ENCODE measurements at regions not wholly inside any gene's neighbourhood (a gene's known extent, or its start where the extent isn't known, plus 50 kb on each side); places are given as distances from the start of the nearest gene placed in this dataset.
"Not testable (repeated sequence)": the region's sequence is repeated elsewhere in the genome, so short reads cannot be mapped to it uniquely, and the experiment has no call there.

GRCh38 chr5:18720002-18720401 lies 1085.7 kb downstream of the TAF11L14 start:
- DNase-seq (ENCODE audit: low spot score) = no peak

GRCh38 chr5:18732556-18733479 lies 1098.6 kb downstream of the TAF11L14 start:
- no peak for DNase-seq (ENCODE audit: low spot score)

GRCh38 chr5:18736051-18736398 lies 1101.8 kb downstream of the TAF11L14 start:
- no peak for DNase-seq (ENCODE audit: low spot score)

- not testable (repeated sequence) for DNase-seq (ENCODE audit: low spot score)
Observed at GRCh38 chr5:18736736-18737135, 1102.5 kb downstream of the TAF11L14 start.

DNA sequence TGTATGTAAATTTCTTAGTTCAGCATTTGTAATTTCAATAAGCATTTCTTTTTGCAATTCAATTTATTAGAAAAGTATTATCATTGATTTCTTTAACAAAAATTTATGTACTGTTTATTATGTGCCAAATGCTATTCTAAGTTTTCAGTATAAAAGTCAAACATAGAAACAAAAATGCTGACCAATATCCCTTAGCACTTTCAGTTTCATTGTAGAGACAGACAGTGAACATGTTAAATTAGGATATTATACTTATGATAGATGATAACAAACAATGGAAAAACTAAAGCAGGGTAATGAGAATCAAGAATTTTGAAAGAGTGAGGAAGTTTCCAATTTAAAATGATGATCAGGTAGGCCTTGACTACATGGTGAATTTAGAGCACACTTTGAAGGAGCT lies 1106.0 kb downstream of the TAF11L14 start:
- no peak for DNase-seq (ENCODE audit: low spot score)

DNA sequence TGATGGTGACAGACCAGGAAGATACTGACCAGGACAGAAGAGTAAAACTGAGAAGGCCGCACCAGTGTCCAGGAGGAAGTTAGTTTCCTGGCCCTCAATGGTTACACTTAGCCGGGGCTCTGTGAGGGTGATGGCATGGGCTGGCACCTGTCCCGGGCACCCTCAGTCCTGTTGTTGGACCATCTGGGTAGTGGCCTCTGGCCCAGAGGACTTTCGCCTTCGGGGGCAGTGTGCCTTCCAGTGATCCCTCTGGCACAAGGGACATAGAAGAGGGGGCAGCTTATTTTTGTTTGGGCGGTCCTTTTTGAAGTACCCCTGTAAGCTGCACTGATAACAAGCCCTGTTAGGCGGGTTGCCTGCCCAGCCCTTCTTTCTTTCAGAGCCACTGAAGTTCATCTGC lies 1108.6 kb downstream of the TAF11L14 start:
- no peak for DNase-seq (ENCODE audit: low spot score)

DNA sequence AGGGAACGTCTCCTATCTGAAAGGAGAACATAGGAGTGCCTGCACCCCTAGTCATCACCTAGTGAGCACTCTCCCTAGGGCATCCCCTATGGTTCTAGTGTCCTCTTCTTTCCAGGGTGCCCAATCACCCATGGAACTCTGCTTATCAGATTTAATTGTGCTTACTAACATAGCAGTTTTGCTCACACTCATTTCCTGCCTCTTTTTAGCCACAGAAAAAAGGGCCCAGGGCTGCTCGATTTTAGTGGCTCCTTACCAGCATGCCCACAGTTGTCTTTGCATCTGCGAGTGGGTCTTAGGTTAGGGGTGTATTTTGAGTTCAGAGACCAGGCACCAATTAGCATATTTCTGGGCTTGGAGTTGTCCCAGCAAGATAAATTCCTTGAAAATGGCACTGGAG lies 1110.2 kb downstream of the TAF11L14 start:
- no peak for DNase-seq (ENCODE audit: low spot score)

DNA sequence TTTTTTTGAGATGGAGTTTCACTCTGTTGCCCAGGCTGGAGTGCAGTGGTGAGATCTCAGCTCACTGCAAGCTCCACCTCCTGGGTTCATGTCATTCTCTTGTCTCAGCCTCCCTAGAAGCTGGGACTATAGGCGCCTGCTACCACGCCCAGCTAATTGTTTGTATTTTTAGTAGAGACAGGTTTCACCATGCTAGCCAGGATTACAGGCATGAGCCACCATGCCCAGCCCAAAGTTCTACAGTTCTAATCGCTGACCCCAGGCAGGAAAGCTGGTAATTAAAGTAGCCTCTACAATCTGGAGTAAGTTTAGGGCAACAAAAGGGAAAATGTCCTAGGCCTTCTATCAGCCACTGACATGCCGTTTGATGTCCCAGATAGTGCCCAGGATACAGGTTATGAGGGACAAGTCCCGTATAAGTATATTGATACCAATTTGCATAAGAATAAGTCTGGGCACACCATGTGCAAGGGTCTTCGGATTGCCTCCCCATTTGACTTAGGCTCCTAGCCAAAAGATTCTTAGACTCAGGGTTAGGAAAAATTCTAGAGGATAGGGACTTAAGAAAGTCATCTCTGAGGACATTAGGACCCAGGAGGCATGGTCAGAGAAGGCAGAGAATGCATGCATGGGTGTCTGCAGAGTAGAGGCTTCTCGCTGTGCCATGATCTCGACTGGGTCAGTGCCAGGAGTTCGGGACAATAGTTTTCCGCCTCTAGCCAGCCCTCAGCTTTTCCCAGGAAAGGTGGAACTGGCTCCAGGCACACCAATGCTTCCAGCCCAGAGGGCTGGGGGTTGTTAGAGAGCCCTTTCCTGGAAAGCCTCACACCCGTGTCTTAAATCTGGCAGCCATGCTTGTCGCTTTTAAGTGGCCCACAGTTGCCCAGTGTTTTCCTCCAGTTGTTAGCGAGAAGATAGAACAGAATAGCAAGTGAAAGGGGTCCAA lies 1111.1 kb downstream of the TAF11L14 start:
- no peak for DNase-seq (ENCODE audit: low spot score)

- no peak for DNase-seq (ENCODE audit: low spot score)
Observed at GRCh38 chr5:18745988-18746615, 1111.8 kb downstream of the TAF11L14 start.

- no peak for DNase-seq (ENCODE audit: low spot score)
Observed at GRCh38 chr5:18749763-18750162, 1115.5 kb downstream of the TAF11L14 start.

- no peak for DNase-seq (ENCODE audit: low spot score)
Observed at GRCh38 chr5:18752317-18752716, 1118.1 kb downstream of the TAF11L14 start.

DNA sequence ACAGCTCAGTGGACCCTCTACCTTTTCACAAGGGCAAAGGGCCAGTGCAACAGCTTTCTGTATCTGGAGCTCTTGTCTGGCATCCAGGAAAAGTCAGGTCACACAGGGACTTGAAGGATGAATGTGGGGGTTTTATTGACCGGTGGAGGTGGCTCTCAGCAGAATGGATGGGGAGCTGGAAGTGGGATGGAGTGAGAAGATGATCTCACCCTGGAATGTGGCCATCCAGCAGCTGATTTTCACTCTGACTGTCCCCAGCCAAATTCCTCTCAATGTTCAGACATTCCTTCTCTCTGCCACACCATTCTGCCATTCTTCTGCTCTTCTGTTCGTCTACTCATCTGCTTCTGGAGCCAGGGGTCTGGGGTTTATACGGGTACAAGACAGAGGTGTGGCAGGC lies 1119.9 kb downstream of the TAF11L14 start:
- no peak for DNase-seq (ENCODE audit: low spot score)

- no peak for DNase-seq (ENCODE audit: low spot score)
Observed at GRCh38 chr5:18761801-18762200, 1127.5 kb downstream of the TAF11L14 start.

GRCh38 chr5:18764161-18764560 lies 1129.9 kb downstream of the TAF11L14 start:
- DNase-seq (ENCODE audit: low spot score) = no peak

DNA sequence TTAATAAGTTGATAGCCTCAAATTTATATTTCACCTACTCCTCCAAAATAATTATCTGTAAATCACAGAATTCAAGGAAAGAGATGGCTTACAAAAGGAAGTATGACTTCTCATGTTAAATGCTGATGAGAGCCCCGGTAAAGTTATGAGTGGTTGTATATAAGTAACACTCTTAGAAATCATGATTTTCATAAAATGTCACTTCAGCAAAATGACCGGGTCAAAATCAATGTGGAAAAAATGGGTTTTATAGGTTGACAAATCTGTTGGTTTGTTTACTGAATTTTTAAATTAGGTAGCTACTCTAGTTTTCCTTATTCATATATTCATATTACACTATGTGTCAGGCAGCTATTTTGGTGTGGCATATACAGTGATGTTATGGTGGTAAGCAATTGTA lies 1131.0 kb downstream of the TAF11L14 start:
- DNase-seq (ENCODE audit: low spot score) = no peak

DNA sequence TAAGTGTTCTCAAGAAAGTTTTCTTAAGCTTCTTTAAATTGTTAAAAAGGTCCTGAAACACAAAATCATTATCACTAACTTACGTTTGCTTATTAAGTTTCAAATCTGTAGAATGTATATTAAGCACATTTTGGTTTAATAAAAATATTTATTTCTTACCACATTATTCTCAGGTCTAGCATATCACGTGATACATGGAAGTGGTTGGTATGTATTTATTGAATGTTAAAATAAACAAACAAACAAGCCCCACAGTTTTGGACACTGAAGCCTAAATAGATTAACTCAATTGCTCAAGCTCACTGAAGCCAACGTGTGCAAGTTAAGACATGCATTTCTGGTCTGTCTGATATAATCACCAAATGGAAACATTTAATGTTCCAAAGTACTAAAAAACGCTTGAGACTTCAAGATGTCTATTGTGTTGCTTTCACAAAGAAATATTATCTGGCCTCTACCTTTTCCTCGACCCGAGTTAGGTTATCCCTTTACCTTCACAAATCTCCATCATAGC lies 1136.9 kb downstream of the TAF11L14 start:
- DNase-seq (ENCODE audit: low spot score) = no peak

DNA sequence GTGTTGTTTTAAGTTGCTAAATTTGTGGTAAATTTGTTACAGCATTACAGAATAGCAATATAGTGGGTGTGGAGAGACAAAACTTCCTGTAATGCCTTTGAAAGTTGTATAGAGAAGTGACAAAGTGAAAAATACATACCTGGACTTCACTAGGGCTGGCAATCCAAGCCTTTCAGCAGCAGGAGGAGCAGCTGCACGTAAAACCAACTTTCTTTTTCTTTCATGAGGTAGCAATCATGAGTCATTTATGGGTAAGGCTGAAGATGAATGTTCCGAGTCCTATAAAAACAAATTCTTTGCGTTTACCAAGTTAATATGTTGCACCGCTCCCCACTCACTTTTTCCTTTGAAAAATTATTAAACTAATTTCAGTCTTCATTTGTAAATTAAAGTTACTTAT lies 1138.2 kb downstream of the TAF11L14 start:
- DNase-seq (ENCODE audit: low spot score) = peak; percentile 7

DNA sequence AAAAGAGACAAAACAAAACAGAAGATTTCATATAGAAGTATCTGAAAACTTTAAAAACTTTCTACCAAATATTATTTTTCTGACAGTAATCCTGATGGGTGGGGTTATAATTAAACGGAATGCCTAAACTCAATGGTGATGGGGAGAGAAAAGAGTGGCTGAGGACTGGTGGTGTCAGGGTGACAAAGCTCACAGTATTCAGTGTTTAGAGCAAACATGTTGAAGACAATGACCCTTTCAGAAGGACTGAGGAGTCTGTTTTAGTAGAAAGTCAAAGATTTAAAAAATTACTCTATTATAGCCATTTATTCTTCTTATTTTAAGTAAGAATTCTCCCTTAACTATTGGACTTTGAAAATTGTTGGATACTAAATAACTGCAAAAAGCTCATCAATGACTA lies 1144.0 kb downstream of the TAF11L14 start:
- no peak for DNase-seq (ENCODE audit: low spot score)

DNA sequence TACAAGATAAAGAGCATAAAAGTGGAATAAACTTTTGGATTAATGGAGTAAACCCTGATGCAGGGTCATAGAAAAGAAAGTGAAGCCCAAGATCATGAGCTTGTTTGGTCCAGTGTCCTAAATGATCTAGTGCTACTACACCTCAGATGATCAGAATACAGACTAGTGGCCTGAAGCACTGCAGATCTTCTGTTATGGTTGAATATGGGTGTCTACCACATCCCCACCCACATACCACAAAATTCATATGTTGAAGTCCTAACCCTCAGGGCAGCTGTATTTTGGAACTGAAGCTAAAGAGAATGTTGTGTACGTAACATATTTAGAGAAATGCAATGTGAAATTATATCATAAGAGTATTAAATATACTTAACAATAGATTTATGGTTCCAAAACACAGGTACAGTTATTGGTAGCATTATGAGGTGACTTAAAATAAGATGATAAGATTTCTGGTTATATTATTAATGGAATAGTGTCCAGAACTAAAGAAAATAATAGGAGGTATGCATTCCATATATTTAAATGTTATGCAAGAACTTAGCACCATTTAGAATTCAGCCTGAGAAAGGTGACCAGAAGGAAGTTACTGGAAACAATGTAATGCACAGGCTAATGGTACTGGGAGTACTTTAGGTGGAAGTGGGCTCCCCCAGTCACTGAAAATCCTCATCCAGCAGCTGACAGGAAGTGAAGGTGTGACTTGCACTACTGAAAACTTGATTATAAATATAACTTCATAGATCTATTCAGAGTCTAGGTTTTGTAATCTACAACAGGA lies 1155.1 kb downstream of the TAF11L14 start:
- DNase-seq (ENCODE audit: low spot score) = no peak

GRCh38 chr5:18792145-18792544 lies 1157.9 kb downstream of the TAF11L14 start:
- DNase-seq (ENCODE audit: low spot score) = no peak

DNA sequence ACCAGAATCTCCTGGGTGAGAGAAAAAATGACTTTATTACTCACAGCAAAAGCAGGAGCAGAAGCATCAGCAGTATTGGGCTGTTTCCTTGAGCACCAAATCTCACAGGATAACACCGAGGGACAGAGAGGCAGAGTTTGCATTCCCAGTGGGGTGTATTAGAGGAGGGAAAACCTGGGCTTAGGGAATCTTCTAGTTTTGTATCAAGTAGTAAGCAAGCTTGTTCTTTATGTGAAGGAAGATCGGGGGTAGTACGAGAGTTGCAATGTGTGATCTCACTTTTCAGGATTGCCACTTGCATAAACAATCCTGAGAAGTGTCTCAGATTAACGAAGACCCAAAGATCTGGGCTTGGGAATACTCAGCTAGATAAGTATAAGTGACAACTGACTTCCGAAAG lies 1163.0 kb downstream of the TAF11L14 start:
- no peak for DNase-seq (ENCODE audit: low spot score)
